Cardiac fibroblast (primary cell): ENCODE measurements at regions not wholly inside any gene's neighbourhood (a gene's known extent, or its start where the extent isn't known, plus 50 kb on each side); places are given as distances from the start of the nearest gene placed in this dataset.

ENCODE experiments used
- DNase-seq, 2 donors: peaks; one replicate each; pipeline versions ENCODE4 v3.0.0 to v3.0.0-alpha.2; 2010; ENCODE audit warnings: low read depth in 2 of 2
- H3K4me3 ChIP-seq, 2 donors: replicated peaks in 1 of 2; 1 replicate in 1 of 2; 2 replicates in 1 of 2; pipeline ENCODE4 v1.5.1; 2011; ENCODE audit warnings: low read depth in 2 of 2, low read length in 2 of 2, mild to moderate bottlenecking in 2 of 2, moderate library complexity in 1 of 2
- TF ChIP-seq, protein P1 (sequence below): IDR thresholded peaks from one replicate; pipeline ENCODE4 v1.5.1; 2011; ENCODE audit warnings: low read depth, mild to moderate bottlenecking, low read length, inconsistent platforms

DNA sequence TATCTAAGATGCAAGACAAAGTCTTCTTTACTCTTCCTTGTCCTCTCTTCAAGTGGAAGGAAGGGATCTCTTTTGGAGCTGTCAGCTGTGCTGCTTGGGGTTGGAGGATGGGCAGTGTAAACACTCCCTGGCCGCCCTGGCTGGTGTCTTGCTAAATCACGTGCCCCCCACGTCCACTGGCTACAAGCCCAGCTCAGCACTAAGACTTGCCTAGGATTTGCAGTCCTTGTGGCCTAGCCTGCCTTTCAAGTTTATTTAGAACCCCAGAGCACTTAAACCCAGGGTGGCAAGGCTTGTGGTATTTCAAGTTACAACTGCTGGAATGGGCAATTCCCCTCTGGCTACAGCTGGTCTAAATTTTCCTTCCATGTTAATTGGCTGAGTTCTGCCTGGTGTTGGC is 272.4 kb upstream of the MYO3A start:
- TF ChIP-seq, protein P1, sequence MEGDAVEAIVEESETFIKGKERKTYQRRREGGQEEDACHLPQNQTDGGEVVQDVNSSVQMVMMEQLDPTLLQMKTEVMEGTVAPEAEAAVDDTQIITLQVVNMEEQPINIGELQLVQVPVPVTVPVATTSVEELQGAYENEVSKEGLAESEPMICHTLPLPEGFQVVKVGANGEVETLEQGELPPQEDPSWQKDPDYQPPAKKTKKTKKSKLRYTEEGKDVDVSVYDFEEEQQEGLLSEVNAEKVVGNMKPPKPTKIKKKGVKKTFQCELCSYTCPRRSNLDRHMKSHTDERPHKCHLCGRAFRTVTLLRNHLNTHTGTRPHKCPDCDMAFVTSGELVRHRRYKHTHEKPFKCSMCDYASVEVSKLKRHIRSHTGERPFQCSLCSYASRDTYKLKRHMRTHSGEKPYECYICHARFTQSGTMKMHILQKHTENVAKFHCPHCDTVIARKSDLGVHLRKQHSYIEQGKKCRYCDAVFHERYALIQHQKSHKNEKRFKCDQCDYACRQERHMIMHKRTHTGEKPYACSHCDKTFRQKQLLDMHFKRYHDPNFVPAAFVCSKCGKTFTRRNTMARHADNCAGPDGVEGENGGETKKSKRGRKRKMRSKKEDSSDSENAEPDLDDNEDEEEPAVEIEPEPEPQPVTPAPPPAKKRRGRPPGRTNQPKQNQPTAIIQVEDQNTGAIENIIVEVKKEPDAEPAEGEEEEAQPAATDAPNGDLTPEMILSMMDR, result no peak
- no peak overlapping the region for H3K4me3 ChIP-seq
- no peak for DNase-seq

- peak in 1 of 2 donors; percentile 83 for DNase-seq
- no peak overlapping the region for H3K4me3 ChIP-seq
- TF ChIP-seq, protein P1, result no peak
These were observed 267.8 kb upstream of the MYO3A start for GRCh38 chr10:25666276-25666675.

GRCh38 chr10:25675204-25675603 is 258.8 kb upstream of the MYO3A start:
- DNase-seq, result no peak
- TF ChIP-seq, protein P1, result no peak
- H3K4me3 ChIP-seq, result no peak overlapping the region

DNA sequence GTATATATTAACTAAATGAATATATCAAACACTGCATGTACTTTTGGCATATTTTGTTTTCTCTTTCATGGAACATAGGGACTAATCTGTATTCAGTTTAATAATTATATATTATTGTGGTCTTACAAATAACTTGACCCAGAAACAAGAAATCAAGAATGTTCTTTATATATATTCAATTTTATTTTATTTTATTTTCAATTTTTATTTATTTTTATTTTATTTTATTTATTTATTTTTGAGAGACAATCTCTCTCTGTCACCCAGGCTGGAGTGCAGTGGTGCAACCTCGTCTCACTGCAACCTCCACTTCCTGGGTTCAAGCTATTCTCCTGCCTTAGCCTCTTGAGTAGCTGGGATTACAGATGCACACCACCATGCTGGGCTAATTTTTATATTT is 258.4 kb upstream of the MYO3A start:
- no peak overlapping the region for H3K4me3 ChIP-seq
- TF ChIP-seq, protein P1, result no peak
- DNase-seq, result no peak

- TF ChIP-seq, protein P1, result no peak
- no peak for DNase-seq
- H3K4me3 ChIP-seq, result no peak overlapping the region
These were observed 255.8 kb upstream of the MYO3A start for GRCh38 chr10:25678220-25678619.

GRCh38 chr10:25678666-25679065 is 255.4 kb upstream of the MYO3A start:
- TF ChIP-seq, protein P1, result no peak
- peak in 1 of 2 donors; percentile 57 for DNase-seq
- no peak overlapping the region for H3K4me3 ChIP-seq

- H3K4me3 ChIP-seq, result peak overlapping the region in 1 of 2 donors; percentile 41
- peak; percentile 66 to 90 for DNase-seq
- TF ChIP-seq, protein P1, result peak; percentile 80
These were observed 251.7 kb upstream of the MYO3A start for GRCh38 chr10:25682203-25682851.
